ENCODE measurements at regions not wholly inside any gene's neighbourhood (a gene's known extent, or its start where the extent isn't known, plus 50 kb on each side); places are given as distances from the start of the nearest gene placed in this dataset.

DNA sequence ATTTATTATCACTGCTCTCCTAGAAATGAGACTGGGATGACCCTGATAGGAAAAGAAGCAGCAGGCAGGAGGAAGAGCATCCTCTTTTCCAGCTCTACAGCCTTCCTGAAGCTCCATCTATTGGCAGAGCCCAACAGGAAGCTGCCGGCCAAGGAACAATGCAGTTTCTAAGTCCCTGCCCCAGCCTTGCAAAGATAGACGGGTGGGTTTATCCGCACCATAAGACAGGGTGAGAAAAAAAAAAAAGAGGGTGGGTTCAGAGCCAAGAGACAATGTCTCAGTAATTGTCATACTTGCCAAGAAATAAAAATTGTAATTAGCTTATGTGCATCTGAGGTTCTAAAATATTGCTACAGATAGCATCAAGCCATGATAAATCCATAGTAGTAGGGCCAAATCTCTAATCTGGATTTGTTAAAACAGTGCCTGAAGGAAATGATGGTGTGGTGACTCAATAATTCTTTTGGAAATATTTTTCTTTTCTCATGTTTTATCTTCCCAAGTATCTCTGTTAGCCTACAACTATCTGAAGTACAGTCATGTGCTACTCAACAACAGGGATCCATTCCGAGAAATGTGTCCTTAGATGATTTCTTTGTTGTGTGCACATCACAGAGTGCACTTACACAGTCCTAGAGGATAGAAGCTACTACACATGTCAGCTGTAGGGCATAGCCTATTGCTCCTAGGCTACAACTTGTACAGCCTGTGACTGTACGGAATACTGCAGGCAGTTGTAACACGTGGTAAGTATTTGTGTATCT, 242.9 kb upstream of the CXCL12 start:
- DNase-seq = no peak

DNA sequence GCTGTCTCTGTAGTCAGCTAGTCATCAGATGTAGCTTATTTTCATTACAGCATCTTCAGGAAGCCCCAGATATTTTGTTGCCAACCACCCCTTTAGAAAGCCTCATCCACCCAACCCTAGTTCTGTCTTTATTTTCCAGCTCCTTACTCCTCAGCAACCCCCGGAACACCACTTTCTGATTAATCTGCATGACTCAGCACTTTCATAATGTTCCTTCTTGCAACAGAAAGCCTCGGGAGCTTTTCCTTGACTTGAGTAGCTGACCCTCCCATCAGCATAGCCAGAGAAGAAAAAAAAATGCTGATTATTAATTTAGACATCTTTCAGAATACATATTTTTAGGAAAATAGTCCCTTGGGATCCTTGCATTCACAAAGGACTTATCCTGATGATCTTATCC, 244.0 kb upstream of the CXCL12 start:
- DNase-seq = no peak

DNA sequence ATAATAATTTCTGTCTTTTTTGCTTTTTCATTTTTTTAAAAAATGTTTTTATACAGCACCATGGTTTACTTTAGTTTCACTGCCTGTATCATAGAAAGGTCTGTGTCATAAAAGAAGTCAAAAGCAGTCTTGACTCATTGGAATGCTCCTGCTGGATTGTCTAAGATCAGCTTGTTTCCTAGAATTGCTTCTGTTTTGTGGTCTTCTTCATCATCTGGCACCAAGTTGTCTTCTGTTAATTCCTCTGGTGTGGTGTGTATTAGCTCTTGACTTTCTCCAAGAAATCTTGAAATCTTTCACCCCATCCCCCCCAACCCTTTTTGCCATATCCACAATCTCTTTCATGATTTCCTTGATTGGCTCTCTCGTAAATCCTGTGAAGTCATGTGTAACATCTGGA, 250.3 kb upstream of the CXCL12 start:
- no peak for DNase-seq

DNA sequence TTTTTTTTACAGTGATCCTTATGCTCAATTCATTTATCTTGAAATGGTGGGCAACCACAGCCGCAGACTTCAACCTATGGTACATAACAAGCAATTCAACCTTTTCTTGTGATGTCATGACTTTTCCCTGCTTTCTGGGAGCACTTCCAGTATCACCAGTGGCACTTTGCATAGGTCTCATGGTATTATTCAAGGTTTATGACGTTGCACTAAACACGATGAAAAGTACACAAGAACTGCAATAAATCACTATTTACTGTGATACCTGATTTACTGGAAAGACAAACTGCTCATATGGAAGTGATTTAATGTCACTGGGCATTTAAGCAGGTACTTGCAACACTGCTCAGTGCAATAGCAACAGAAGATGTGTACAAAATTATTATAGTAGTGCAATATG, 251.7 kb upstream of the CXCL12 start:
- DNase-seq = no peak

DNA sequence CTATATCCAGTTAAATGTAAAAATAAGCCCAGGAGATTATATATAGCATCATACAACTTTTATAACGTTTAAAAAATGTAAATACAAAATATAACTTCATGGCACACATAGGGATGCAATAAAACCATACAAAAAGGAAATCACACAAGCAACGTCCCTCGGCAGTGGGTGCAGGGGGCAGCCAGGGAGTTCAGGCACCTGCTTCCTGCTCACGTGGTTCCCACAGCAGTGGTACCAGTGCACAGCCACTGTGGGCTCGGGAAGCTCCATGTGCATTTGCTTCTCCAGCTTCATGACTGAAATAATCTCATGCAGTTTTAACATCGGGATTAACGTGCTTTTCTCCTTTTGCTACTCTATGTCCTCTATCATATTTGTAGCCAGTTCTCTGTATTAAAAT, 255.5 kb upstream of the CXCL12 start:
- DNase-seq = no peak

DNA sequence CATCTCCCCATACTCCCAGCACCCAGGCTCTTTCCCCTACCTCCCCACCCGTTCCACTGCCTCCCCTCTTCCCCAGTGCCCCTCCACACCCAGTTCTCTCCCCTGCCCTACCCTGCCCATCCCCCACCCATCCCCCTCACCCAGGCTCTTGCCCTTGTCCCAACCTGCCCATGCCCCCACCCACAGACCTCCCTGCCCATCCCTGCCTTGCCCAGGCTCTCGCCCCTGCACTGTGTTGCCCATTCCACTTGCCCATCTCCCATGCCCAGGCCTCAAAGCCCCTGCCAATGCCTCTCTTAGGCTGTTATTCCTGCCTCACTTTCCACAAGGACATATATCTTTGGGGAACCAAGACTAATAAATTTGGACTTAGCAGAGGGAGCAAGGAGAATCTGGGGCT, 262.6 kb upstream of the CXCL12 start:
- DNase-seq = no peak

DNA sequence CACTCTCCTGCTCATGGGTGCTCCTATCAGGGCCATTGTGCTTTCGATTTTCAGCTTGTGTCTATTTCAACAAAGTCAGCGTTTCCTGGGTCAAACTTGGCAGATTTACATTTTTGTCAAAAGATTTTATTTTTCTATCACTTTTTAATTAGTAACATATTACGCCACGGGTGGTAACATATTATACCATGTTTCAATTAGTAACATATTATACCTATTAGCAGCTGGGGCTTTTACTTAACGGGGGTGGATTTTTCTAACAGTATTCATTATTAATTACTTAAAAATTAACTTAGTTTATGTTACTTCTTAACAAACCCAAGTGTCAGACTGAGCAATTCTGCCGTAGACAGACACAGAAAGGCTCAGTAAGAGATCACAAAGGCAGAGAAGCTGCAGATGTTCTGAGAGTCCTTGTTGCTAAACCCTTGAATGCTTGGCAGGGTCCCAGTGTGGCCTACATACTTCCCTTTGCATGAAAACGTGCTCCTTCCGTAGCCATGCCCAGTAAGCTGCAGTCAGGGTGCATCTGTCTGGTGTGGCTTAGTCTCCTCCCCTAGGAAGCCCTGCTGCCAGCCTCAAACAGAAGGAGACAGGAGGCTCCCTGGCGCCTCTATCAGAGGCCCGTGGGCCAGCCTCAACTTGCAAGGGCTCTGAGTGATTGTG, 263.1 kb upstream of the CXCL12 start:
- peak; percentile 26 for DNase-seq

DNA sequence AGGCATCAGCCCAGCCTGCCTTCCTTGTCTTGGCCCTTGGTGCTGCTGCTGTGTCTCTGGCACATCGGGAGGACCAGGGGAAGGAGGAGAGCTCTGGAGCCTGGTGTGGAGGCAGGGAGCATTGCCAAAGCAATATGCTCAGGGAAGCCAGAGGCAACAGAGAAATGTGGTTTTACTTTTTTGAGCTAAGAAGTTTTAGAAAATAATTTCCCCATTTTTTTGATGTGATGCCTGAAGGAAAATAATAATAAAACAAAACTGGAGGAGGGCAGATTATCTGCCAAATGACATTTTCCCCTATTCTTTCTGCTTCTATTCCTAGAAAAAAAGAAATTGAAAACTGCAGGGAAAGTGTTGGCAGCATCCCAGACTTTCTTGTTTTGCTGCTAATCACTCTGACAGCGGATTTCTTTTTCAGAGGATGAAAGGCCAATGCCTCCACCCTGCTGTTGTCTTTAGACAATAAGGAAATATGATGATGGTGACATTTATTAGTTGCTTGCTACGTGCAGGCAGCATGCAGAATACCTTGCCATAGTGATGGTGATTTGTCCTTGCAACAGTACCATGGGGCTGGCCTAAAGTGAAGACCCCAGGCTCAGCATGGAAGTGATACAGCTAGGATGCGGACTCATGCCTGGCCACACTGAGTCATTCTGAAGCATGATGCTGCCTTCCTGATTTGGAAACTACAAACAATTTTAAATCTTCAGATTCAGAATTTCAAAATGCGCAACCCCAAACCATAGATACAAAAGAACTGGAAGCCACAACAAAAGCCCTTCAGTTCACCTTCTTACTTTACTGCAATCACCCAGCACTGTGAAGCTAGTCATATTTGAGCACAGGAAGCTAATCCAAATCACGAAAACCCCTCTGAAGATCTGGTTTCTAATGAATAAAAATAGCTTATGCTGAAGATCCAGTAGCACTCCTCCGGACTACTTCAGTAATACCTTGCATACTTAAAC, 260.2 kb upstream of the TMEM72 start:
- no peak for DNase-seq

DNA sequence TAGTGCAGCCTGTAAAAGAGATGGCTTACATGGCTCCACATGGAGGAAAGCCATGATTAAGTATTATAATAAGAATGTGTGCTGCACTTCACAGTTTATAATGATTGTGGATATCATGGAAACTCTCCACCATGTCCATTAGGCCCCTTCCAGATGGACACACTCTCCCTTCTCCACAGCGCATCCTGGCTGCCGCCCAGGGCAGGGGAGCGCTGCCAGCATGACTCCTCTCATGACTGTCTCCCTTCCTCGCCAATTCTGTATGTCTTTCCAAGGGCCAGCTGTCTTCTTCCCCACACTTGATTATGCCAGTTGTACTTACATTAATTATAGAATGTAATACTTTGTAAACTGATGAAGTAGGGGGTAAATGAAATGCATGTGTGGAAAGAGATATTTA, 259.3 kb upstream of the TMEM72 start:
- DNase-seq = no peak

DNA sequence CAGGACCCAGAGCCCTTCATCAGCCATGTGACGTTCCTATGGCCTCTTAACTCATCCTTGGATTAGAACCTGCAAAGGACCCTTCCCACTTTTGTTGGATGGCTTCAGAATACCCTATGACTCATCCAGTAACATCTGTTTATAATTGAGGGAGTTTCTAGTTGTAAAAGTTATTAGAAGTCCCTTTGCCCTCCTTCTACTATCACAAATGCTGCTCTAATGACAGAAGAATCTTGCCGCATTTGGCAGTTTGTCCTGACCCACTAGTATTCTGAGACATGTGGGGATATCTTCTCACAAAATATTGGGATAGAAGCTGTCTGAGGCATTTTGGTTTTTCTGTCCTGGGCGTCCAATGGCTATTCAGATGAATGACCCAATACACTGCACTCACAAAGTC, 251.8 kb upstream of the TMEM72 start:
- no peak for DNase-seq

DNA sequence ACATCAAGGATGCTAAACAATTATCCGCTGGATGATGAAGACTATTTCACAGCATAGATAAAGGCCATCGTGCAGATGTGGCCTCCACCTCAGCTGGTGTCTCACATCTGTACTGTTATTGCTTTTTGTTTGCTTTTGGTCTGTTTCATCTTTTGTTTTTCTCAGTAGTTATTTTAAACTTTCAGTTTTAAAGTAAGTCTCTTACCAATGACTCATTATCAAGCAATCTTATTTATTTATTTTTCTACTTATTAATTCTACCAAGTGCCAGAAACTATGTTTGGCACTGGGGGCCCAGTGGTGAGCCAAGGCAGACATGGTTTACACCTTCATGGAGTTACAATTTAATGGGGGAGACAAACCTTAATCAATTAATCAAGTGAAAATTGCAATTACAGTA, 250.9 kb upstream of the TMEM72 start:
- no peak for DNase-seq

DNA sequence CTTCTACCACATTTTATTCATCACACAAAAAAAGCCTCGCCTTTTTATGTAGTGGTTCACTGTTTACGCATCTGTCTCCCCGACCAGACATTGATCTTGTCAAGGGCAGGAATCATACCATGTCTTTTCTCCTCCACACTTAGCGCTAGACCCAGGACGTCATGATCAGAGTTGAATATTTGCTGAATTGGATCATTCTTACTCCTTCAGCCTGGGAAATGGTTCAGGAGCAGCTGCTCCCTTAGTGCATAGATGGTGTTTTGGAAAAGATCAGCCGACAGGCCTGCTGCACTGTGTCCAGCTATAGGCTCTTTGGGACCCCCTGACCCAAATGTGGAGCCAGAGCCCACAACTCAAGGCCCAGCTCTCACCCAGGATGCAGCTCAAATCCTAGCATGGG, 249.1 kb upstream of the TMEM72 start:
- no peak for DNase-seq

DNA sequence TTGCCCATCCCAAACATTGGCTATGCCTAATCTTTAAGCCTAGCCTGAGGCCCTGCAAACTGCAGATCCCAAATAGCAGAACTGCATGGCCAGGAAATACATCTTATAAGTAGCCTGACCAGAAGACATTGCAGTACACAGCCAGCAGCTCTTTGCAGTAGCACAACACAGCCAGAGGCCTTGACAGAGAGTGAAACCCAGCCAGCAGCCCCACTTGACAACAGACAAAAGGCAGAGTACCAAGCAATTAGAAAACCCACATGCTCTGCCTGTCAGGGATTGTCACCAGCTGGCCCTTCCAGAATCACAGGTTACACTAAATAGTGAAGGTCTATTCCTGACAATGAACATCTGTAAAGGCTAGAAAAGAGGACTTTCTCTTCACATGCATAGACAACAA, 242.8 kb upstream of the TMEM72 start:
- DNase-seq = no peak

DNA sequence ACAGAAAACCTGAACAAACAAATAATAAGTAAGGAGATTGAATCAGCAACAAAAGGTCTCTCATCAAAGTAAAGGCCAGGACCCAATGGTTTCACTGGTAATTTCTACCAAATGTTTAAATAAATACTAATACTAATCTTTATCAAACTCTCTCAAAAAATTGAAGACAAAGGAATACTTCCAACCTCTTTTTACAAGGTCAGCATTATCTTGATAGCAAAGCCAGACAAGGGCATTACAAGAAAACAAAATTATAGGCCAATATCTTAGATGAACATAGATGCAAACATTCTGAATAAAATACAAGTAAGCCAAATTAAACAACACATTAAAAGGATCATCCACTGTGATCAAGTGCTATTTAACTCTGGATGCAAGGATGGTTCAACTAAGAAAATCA, 239.8 kb upstream of the TMEM72 start:
- no peak for DNase-seq

DNA sequence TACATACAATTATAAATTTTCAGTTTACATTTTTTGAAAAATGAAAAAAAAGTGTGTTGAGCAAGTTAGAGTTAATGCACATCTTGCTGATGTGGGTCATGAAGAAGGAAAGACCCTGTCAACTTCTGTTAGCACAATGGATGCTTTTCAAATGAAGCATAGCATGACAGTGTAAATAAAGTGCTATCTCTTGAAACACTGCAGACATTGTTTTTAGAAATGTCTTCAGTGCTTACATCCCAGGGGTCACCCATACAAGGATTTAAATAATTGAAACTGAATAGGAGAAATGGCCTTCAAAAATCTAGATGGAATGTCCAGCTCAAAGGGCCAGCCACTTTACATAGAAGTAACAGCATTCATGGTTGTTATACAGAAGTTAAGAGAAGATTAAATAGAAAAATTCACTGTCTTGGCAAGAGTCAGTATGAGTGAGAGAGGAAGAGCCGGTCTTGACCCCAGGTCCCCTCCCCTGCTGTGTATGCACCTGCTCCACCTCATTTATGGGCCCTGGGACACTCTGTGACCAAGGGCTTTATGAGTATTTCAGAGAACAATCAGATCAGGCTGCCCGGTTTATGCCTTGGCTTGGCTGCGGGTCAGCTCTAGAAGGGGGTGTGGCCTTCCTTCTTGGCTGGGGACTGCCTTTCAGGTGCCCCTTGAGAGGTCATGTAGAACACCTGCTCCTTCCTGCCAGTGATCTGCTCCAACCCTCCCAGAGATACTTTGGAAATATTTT, 237.7 kb upstream of the TMEM72 start:
- DNase-seq = no peak

DNA sequence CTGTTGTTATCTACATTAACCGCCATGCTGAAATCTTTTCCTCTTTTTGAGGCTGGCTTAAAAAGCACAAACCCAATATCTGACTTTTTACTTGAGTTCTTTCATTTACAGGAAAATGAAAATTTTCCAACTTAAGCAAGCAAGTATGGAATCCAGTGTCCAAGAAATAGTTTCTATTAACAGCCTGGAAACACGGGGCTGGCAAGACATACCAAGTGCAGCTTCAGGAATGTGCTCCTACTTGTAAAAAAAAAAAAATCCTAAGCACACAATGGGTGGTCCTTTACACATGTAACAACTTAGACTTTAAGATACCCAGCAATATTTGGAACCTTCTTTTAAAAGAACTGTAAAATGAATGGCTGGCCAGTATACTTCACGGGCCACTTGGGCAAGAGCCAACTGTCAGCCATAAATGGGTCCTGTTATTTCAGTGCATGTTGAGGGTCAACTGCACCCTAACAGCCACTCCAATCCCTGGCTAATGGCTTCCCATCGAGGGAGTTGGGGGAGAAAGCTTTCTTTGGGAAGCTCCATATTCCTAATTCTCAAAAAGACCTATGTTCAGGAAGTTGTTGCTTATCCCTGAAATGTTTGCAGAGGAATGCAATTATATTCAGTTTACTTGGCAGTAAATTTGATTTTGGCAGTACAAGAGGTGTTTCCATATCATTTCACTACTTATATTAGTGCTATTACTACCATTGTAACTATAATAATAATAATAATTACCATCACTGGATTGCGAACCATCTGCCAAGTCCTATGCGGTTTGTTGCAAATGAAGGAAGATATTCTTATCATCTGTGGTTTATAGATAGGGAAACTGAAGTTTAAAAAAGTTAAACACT, 236.4 kb upstream of the TMEM72 start:
- DNase-seq = no peak

DNA sequence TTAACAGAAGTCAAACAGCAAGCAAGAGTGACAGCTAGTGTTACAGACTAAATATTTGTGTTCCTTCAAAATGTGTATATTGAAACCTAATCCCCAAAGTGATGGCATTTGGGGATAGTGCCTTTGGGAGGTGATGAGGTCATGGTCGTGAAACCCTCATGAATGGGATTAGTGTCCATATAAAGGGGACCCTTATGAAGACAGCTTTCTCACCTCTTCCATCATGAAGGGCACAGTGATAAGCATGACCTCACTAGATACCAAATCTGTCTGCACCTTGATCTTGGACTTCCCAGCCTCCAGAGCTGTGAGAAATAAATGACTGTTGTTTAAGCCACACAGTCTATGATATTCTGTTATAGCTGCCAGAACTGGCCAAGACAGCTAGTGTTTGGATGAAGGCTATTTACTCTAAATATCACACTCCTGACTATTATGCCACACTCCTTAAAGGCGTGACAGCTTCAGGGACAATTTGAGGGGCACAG, 235.7 kb upstream of the TMEM72 start:
- DNase-seq = no peak

DNA sequence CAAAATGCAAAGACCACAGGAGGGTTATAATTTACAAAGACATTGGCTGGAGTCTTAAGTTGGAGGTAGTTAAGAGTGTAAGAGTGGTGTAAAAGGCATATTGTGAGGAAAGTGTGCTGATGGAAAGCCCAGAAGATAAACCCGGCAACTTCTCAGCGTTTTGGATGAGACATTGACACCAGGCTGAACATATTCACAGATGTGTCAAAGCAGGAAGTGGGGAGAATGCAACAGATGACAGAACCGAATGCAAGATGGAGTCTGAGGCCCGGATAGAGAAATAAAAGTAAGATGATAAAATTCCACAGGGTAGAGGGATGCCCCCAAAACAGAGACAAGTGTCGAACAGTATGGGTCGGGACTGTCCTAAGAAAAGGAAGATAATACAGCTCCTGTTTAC, 230.4 kb upstream of the TMEM72 start:
- DNase-seq = no peak

DNA sequence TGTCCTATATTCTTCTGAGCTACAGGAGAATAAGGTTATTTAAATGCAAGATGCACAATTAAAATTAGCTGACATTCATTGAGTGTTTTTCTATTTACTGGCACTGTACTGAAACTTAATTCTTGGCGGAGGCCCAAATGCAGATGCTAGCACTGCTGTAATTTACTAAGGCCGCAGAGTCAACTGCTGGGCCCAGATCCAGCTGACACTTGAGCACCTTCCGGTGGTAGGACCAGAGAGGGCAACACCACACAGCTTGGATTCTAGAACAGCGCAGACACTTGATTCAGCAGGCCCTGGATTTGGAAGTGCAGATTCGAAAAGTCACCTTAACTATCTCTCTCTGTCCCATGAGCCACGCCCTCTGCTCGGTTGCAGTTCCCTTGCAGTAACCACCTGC, 228.6 kb upstream of the TMEM72 start:
- DNase-seq = no peak

DNA sequence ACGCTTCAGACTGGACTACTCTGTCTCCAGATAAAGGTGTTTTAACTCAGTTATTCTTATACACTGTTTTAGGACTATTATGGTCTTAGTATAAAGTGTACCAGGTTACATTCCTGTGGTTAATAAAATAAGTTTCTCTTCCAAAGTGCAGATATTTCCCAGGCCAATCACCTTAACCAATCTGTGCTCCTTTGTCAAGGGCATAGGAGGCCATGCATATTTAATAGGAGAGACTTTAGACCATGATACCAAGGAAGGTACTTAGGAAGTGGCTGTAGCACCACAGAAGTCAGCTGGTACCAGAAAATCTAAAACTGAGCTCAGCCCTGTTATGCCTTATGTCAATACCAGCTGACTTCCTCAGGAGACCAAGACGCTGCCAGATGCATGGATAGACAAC, 226.5 kb upstream of the TMEM72 start:
- DNase-seq = no peak

DNA sequence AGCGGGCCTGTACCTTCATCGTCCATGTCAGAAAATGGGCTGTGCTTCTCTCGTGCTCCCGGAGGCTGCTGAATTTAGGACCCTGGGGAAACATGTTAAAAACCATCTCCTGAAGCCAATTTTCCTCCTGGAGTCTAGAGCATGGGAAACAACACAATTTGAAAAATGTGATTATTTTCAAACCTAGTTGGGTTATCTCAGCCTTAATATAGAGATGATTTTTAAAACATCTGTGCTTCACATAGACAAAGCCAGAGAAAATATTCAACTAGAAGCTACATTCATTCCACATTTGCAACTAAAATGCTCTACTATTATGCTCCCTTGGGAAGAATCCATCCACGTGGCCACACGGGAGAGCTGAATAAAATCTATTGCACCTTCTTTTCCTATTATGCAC, 225.9 kb upstream of the TMEM72 start:
- no peak for DNase-seq

DNA sequence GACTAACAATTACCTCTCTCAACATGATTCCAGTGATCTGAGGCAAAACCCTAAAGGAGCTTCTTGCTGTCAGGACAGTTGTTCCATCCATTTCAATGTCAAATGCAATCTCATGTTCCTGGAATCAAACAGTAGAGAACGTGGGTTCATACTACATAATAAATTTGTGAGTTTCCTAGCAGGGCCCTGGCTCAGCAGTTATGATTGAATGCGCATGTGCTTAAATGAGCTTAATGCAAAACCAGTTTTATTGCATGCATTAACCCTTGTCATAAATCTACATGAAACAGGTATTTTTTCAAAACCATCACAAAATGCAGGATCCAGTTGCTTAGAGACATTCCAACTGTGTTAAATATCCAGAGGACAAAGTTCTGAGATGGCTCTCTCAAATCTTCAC, 225.4 kb upstream of the TMEM72 start:
- no peak for DNase-seq
